ENCODE measurements at regions not wholly inside any gene's neighbourhood (a gene's known extent, or its start where the extent isn't known, plus 50 kb on each side); places are given as distances from the start of the nearest gene placed in this dataset.

- no peak overlapping the region for H3K4me2 ChIP-seq (ENCODE audit: insufficient read depth, low read length)
- H3K27ac ChIP-seq (ENCODE audit: low read length) = no peak overlapping the region
- no peak for DNase-seq
- no peak for TF ChIP-seq CTCF (IDR thresholded peaks at IDR 0.05; ENCODE audit: borderline replicate concordance, extremely low read depth, low read length, poor library complexity, severe bottlenecking)
- no peak overlapping the region for H3K4me3 ChIP-seq (ENCODE audit: low read depth in 1 of 2, low read length in 2 of 2)
- H4K20me1 ChIP-seq (ENCODE audit: insufficient read depth, low read length) = no peaks in the 10 kb centered on the region
- H3K79me2 ChIP-seq (ENCODE audit: insufficient read depth, low read length) = no peaks in the 10 kb centered on the region
- no peaks in the 10 kb centered on the region for H3K9me3 ChIP-seq (ENCODE audit: insufficient read depth, low read length, severe bottlenecking)
- H3K4me1 ChIP-seq (ENCODE audit: insufficient read depth, low read length) = no peaks in the 10 kb centered on the region
- H3K27me3 ChIP-seq (ENCODE audit: insufficient read depth, low read length, poor library complexity) = peaks cover 8% of the 10 kb centered on the region
- no peak overlapping the region for H3K9ac ChIP-seq (ENCODE audit: low read depth, low read length)
- ATAC-seq (ENCODE audit: insufficient read depth, low read depth) = no peak
- no peak overlapping the region for H2AFZ ChIP-seq (ENCODE audit: low read depth, low read length)
- no peaks in the 10 kb centered on the region for H3K36me3 ChIP-seq (ENCODE audit: insufficient read depth, low read length)
These were observed 203.4 kb downstream of the TMX1 start for GRCh38 chr14:51443195-51444018.

GRCh38 chr14:51444353-51445000, 204.4 kb downstream of the TMX1 start:
- ATAC-seq (ENCODE audit: insufficient read depth, low read depth) (no peak), DNase-seq (no peak)
- Histone ChIP-seq H3K4me3 (ENCODE audit: low read depth in 1 of 2, low read length in 2 of 2) (no peak overlapping the region), H2AFZ (ENCODE audit: low read depth, low read length) (no peak overlapping the region), H3K27me3 (ENCODE audit: insufficient read depth, low read length, poor library complexity) (peaks cover 8% of the 10 kb centered on the region), H3K79me2 (ENCODE audit: insufficient read depth, low read length) (no peaks in the 10 kb centered on the region), H3K27ac (ENCODE audit: low read length) (no peak overlapping the region), H4K20me1 (ENCODE audit: insufficient read depth, low read length) (no peaks in the 10 kb centered on the region), H3K4me1 (ENCODE audit: insufficient read depth, low read length) (no peaks in the 10 kb centered on the region), H3K9me3 (ENCODE audit: insufficient read depth, low read length, severe bottlenecking) (no peaks in the 10 kb centered on the region), H3K9ac (ENCODE audit: low read depth, low read length) (no peak overlapping the region), H3K4me2 (ENCODE audit: insufficient read depth, low read length) (no peak overlapping the region), H3K36me3 (ENCODE audit: insufficient read depth, low read length) (no peaks in the 10 kb centered on the region)
- TF ChIP-seq EZH2 (IDR thresholded peaks at IDR 0.05; ENCODE audit: borderline replicate concordance, low read depth, low read length, severe bottlenecking) = no peak
- TF ChIP-seq CTCF (IDR thresholded peaks at IDR 0.05; ENCODE audit: borderline replicate concordance, extremely low read depth, low read length, poor library complexity, severe bottlenecking) = no peak

GRCh38 chr14:51445001-51445390, 204.9 kb downstream of the TMX1 start:
- no peaks in the 10 kb centered on the region for H3K9me3 ChIP-seq (ENCODE audit: insufficient read depth, low read length, severe bottlenecking)
- ATAC-seq (ENCODE audit: insufficient read depth, low read depth) (no peak), DNase-seq (no peak)
- H3K27ac ChIP-seq (ENCODE audit: low read length) = no peak overlapping the region
- H3K36me3 ChIP-seq (ENCODE audit: insufficient read depth, low read length) = no peaks in the 10 kb centered on the region
- no peak for TF ChIP-seq EZH2 (IDR thresholded peaks at IDR 0.05; ENCODE audit: borderline replicate concordance, low read depth, low read length, severe bottlenecking)
- TF ChIP-seq CTCF (IDR thresholded peaks at IDR 0.05; ENCODE audit: borderline replicate concordance, extremely low read depth, low read length, poor library complexity, severe bottlenecking) = no peak
- H3K4me2 ChIP-seq (ENCODE audit: insufficient read depth, low read length) = no peak overlapping the region
- no peaks in the 10 kb centered on the region for H3K4me1 ChIP-seq (ENCODE audit: insufficient read depth, low read length)
- no peak overlapping the region for H2AFZ ChIP-seq (ENCODE audit: low read depth, low read length)
- H4K20me1 ChIP-seq (ENCODE audit: insufficient read depth, low read length) = no peaks in the 10 kb centered on the region
- H3K79me2 ChIP-seq (ENCODE audit: insufficient read depth, low read length) = no peaks in the 10 kb centered on the region
- no peak overlapping the region for H3K4me3 ChIP-seq (ENCODE audit: low read depth in 1 of 2, low read length in 2 of 2)
- H3K9ac ChIP-seq (ENCODE audit: low read depth, low read length) = no peak overlapping the region
- peaks cover 8% of the 10 kb centered on the region for H3K27me3 ChIP-seq (ENCODE audit: insufficient read depth, low read length, poor library complexity)
